Colonic mucosa (tissue), 4 donors: ENCODE measurements at regions not wholly inside any gene's neighbourhood (a gene's known extent, or its start where the extent isn't known, plus 50 kb on each side); places are given as distances from the start of the nearest gene placed in this dataset.

Source experiments
- DNase-seq: peaks from one replicate; pipeline ENCODE4 v3.0.0-alpha.2; 2020
- H3K27ac ChIP-seq: fragments of 200-600 bp; one replicate; pipeline ENCODE4 v1.8.0; 2021
- H3K27me3 ChIP-seq: fragments of 200-600 bp; one replicate; pipeline ENCODE4 v1.8.0; 2021
- H3K36me3 ChIP-seq: fragments of 200-600 bp; one replicate; pipeline ENCODE4 v1.8.0; 2021
- H3K4me1 ChIP-seq: fragments of 200-600 bp; one replicate; pipeline ENCODE4 v1.8.0; 2021; ENCODE audit warnings: mild to moderate bottlenecking
- H3K4me3 ChIP-seq: fragments of 200-600 bp; one replicate; pipeline ENCODE4 v1.8.0; 2021
- H3K9ac ChIP-seq, 2 donors: one replicate each; pipeline ENCODE4 v1.7.0; 2013; ENCODE audit warnings: control low read depth in 2 of 2, low read depth in 2 of 2, low read length in 2 of 2
- H3K9me3 ChIP-seq: fragments of 200-600 bp; one replicate; pipeline ENCODE4 v1.8.0; 2021
- intact Hi-C: fragments of 100-400 bp; cut with DNase I; formaldehyde crosslinking; loops from one replicate; pipeline ENCODE4 v1.14.1; 2022
- TF ChIP-seq, protein P1 (sequence below): fragments of 200-600 bp; IDR thresholded peaks from one replicate; pipeline ENCODE4 v1.8.0; 2022; ENCODE audit warnings: antibody characterized with exemption, mild to moderate bottlenecking
- donor health status: healthy.
- donor health status: DM: no; HTN: no; CAD: no.
- donor health status: DM: no; HTN: no; CAD: no.

DNA sequence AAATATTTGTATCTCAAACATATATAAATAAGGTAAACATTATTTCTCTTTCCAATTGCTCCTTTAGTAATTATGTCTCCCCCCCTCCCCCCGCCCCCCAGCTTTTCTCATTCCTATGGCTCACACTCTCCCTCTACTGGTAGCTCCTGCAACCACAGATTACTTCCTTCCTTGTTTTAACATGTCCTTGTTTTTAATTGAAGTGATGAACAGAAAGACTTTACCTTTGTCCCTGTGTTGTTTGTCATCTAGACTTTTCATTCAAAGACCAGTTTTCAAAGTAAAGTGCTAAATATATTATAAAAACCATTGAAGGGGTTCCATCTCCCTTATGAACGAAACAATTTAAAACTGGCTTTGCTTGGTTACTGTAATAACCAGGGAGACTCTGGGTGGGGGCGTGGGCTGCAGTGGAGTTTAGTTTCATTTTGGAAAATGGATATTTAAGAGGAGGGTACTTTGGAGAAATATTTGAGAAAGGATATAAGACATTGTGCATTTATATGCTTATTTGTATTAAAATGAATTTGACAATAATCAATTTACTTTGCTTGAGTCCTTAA lies 352.9 kb downstream of the RAPGEF2 start:
- no peak overlapping the region for H3K9ac ChIP-seq
- H3K27ac ChIP-seq: no peak overlapping the region
- no peaks in the 10 kb centered on the region for H3K27me3 ChIP-seq
- H3K4me3 ChIP-seq: no peak overlapping the region
- intact Hi-C loops: no loop called here
- TF ChIP-seq, protein P1, sequence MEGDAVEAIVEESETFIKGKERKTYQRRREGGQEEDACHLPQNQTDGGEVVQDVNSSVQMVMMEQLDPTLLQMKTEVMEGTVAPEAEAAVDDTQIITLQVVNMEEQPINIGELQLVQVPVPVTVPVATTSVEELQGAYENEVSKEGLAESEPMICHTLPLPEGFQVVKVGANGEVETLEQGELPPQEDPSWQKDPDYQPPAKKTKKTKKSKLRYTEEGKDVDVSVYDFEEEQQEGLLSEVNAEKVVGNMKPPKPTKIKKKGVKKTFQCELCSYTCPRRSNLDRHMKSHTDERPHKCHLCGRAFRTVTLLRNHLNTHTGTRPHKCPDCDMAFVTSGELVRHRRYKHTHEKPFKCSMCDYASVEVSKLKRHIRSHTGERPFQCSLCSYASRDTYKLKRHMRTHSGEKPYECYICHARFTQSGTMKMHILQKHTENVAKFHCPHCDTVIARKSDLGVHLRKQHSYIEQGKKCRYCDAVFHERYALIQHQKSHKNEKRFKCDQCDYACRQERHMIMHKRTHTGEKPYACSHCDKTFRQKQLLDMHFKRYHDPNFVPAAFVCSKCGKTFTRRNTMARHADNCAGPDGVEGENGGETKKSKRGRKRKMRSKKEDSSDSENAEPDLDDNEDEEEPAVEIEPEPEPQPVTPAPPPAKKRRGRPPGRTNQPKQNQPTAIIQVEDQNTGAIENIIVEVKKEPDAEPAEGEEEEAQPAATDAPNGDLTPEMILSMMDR: peak; percentile 37
- H3K9me3 ChIP-seq: no peaks in the 10 kb centered on the region
- H3K36me3 ChIP-seq: no peaks in the 10 kb centered on the region
- no peaks in the 10 kb centered on the region for H3K4me1 ChIP-seq
- DNase-seq: no peak

DNA sequence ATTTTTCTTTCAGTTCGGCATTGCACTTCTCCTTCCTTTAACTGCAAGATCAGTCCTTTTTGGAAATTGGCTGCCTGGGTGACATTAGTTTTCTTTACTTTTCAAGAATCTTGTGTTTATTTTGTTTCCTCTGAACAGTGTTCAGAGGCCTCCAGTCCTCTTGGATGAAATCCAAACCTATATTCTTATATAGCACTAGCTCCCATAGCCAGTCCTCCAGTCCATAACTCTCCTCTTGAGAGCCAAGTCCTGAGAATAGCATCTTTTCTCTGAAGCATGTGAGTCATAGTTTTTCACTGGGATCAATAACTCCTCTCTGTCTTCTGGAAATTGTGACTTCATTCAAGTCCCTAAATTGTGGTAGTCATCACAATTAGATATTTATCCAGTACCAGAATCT lies 357.5 kb downstream of the RAPGEF2 start:
- Histone ChIP-seq H3K27me3 (no peaks in the 10 kb centered on the region), H3K9ac (no peak overlapping the region), H3K4me1 (no peaks in the 10 kb centered on the region), H3K4me3 (no peak overlapping the region), H3K9me3 (no peaks in the 10 kb centered on the region), H3K27ac (no peak overlapping the region), H3K36me3 (no peaks in the 10 kb centered on the region)
- TF ChIP-seq, protein P1: no peak
- no peak for DNase-seq
- intact Hi-C loops: no loop called here

DNA sequence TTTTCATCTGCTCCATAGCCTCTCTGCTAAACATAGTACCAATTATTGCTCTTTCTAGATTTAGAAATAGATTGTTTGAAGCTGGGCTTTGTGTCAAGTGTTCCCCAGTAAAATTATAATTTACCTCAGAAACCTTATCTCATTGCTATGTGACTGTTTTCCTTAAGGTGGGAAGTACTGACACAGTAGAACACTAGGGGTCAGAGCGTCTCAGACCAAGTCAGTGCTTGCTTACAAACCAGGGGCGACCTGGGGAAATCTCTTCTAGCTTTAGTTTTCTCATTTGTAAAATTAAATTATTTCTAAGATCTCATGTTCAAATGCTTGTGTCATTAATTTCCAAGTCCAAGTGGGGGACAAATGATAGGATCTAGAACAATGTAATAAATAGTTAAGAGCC lies 360.4 kb downstream of the RAPGEF2 start:
- H3K4me3 ChIP-seq: no peak overlapping the region
- H3K27me3 ChIP-seq: no peaks in the 10 kb centered on the region
- no peaks in the 10 kb centered on the region for H3K36me3 ChIP-seq
- H3K27ac ChIP-seq: no peak overlapping the region
- no peaks in the 10 kb centered on the region for H3K4me1 ChIP-seq
- H3K9ac ChIP-seq: no peak overlapping the region
- intact Hi-C loops: no loop called here
- no peaks in the 10 kb centered on the region for H3K9me3 ChIP-seq
- no peak for DNase-seq
- TF ChIP-seq, protein P1: no peak

DNA sequence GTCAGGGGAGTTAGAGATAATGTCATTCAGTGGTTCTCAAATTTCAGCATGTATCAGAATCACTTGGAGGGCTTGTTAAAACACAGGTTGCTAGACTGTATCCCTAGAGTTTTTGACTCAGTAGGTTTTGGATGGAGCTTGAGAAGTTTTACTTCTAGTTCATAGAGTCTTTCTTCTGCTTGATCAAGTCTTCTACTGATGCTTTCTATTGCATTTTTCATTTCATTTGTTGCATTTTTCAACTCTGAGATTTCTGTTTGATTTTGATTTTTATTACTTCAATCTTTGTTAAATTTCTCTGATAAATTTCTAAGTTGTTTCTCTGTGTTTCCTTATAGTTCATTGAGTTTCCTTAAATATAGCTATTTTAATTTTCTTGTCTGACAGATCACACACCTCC lies 361.4 kb downstream of the RAPGEF2 start:
- no peaks in the 10 kb centered on the region for H3K9me3 ChIP-seq
- no peak overlapping the region for H3K27ac ChIP-seq
- no peaks in the 10 kb centered on the region for H3K4me1 ChIP-seq
- H3K4me3 ChIP-seq: no peak overlapping the region
- TF ChIP-seq, protein P1: no peak
- H3K9ac ChIP-seq: no peak overlapping the region
- H3K27me3 ChIP-seq: no peaks in the 10 kb centered on the region
- DNase-seq: no peak
- H3K36me3 ChIP-seq: no peaks in the 10 kb centered on the region
- intact Hi-C loops: no loop called here

DNA sequence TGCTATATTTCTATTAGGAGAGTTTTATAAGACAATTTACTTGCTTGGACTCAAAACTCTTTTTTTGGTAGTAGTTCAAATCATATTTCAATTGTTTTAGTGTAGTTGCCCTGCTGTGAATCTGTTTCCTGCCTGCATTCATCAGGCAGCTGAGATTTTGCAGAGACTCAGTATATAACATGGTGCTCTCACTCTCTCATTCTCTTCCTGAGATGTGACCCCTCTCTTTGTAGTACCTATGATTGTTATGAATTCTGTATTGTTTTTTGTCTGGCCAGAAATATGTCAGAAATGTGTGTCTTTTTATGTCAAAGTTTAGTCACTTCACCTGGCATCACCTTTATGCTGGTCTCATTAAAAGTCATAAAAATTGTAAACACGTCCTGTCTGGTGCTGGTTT lies 374.0 kb downstream of the RAPGEF2 start:
- H3K9ac ChIP-seq: no peak overlapping the region
- intact Hi-C loops: no loop called here
- no peak overlapping the region for H3K4me3 ChIP-seq
- no peak for DNase-seq
- H3K36me3 ChIP-seq: no peaks in the 10 kb centered on the region
- H3K27me3 ChIP-seq: no peaks in the 10 kb centered on the region
- H3K4me1 ChIP-seq: no peaks in the 10 kb centered on the region
- H3K27ac ChIP-seq: no peak overlapping the region
- TF ChIP-seq, protein P1: no peak
- no peaks in the 10 kb centered on the region for H3K9me3 ChIP-seq

DNA sequence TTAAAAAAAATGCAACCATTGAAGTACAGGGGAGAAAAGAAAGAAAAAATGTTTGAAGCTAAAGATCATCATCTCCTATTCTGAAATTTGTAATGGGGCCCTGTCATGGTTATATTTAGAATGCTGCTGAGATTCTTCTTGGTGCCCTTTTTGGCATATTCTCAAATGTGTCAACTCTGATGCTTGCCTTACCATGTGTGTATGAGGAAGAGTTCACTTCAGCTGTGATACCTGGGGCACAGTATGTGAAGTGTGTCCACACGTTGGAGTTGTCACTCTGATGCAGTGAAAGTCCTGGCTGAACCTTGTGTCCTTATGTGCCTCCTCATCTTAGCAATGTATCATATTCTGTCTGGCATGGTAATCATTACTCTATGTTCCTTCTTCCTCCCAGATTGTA lies 377.9 kb downstream of the RAPGEF2 start:
- no peak overlapping the region for H3K27ac ChIP-seq
- H3K4me1 ChIP-seq: no peaks in the 10 kb centered on the region
- TF ChIP-seq, protein P1: no peak
- no peaks in the 10 kb centered on the region for H3K27me3 ChIP-seq
- H3K4me3 ChIP-seq: no peak overlapping the region
- no peak for DNase-seq
- H3K9me3 ChIP-seq: no peaks in the 10 kb centered on the region
- H3K36me3 ChIP-seq: no peaks in the 10 kb centered on the region
- intact Hi-C loops: no loop called here
- H3K9ac ChIP-seq: no peak overlapping the region
